ENCODE measurements at regions not wholly inside any gene's neighbourhood (a gene's known extent, or its start where the extent isn't known, plus 50 kb on each side); places are given as distances from the start of the nearest gene placed in this dataset.

- no peak for DNase-seq
These were observed 391.4 kb downstream of the SH3GL2 start for GRCh38 chr9:17970277-17970676.

- no peak for DNase-seq
These were observed 399.9 kb downstream of the SH3GL2 start for GRCh38 chr9:17978773-17979172.

GRCh38 chr9:17986595-17986994 lies 407.7 kb downstream of the SH3GL2 start:
- no peak for DNase-seq

GRCh38 chr9:17987189-17987588 lies 408.3 kb downstream of the SH3GL2 start:
- no peak for DNase-seq

GRCh38 chr9:17988489-17988888 lies 409.6 kb downstream of the SH3GL2 start:
- no peak for DNase-seq

GRCh38 chr9:17990602-17991001 lies 411.7 kb downstream of the SH3GL2 start:
- no peak for DNase-seq

- no peak for DNase-seq
These were observed 414.2 kb downstream of the SH3GL2 start for GRCh38 chr9:17993024-17993423.

- no peak for DNase-seq
These were observed 416.0 kb downstream of the SH3GL2 start for GRCh38 chr9:17994695-17995425.

GRCh38 chr9:17996728-17997127 lies 417.9 kb downstream of the SH3GL2 start:
- DNase-seq = no peak

- no peak for DNase-seq
These were observed 424.0 kb downstream of the SH3GL2 start for GRCh38 chr9:18002718-18003438.

- DNase-seq = no peak
These were observed 427.7 kb downstream of the SH3GL2 start for GRCh38 chr9:18006591-18006990.

GRCh38 chr9:18007621-18008020 lies 428.8 kb downstream of the SH3GL2 start:
- peak; percentile 83 for DNase-seq

GRCh38 chr9:18009902-18010301 lies 431.0 kb downstream of the SH3GL2 start:
- no peak for DNase-seq

- no peak for DNase-seq
These were observed 431.6 kb downstream of the SH3GL2 start for GRCh38 chr9:18010492-18010891.

- no peak for DNase-seq
These were observed 433.3 kb downstream of the SH3GL2 start for GRCh38 chr9:18012170-18012569.

- DNase-seq = no peak
These were observed 435.7 kb downstream of the SH3GL2 start for GRCh38 chr9:18014556-18014955.

GRCh38 chr9:18015116-18015515 lies 436.2 kb downstream of the SH3GL2 start:
- no peak for DNase-seq

- no peak for DNase-seq
These were observed 438.3 kb downstream of the SH3GL2 start for GRCh38 chr9:18017136-18017535.

- DNase-seq = no peak
These were observed 439.4 kb downstream of the SH3GL2 start for GRCh38 chr9:18018221-18018620.

- DNase-seq = no peak
These were observed 439.8 kb downstream of the SH3GL2 start for GRCh38 chr9:18018661-18019060.

- no peak for DNase-seq
These were observed 441.4 kb downstream of the SH3GL2 start for GRCh38 chr9:18020121-18020745.

GRCh38 chr9:18022642-18023041 lies 443.8 kb downstream of the SH3GL2 start:
- no peak for DNase-seq

GRCh38 chr9:18023332-18023731 lies 444.5 kb downstream of the SH3GL2 start:
- DNase-seq = no peak

- no peak for DNase-seq
These were observed 441.3 kb upstream of the ADAMTSL1 start for GRCh38 chr9:18032636-18033035.

Measured in NCI-H1105 treated with DMSO at 0.1 percent for 48 hours (cell line).